ENCODE measurements at regions not wholly inside any gene's neighbourhood (a gene's known extent, or its start where the extent isn't known, plus 50 kb on each side); places are given as distances from the start of the nearest gene placed in this dataset.
"Not testable (repeated sequence)": the region's sequence is repeated elsewhere in the genome, so short reads cannot be mapped to it uniquely, and the experiment has no call there.

GRCh38 chr2:137912371-137912770 lies 51.9 kb upstream of the HNMT start:
- WGBS, result 83% methylated on average over 2 of the region's 2 CpGs
- Histone ChIP-seq H3K27ac (ENCODE audit: low read depth in 1 of 2, low read length in 2 of 2) (no peak overlapping the region), H3K9me3 (ENCODE audit: control insufficient read depth in 4 of 4, low read length in 3 of 4) (no peaks in the 10 kb centered on the region), H3K4me1 (ENCODE audit: control insufficient read depth in 4 of 4, insufficient read depth in 4 of 4, low read length in 3 of 4) (peaks cover 0 to 11% (median 3%) of the 10 kb centered on the region in 4 donors), H3K4me3 (ENCODE audit: low read depth in 1 of 3, low read length in 3 of 3) (no peak overlapping the region), H3K9ac (ENCODE audit: low read depth in 1 of 2, low read length in 2 of 2) (no peak overlapping the region), H3K27me3 (ENCODE audit: control insufficient read depth in 4 of 4, insufficient read depth in 4 of 4, low read length in 3 of 4) (no peaks in the 10 kb centered on the region), H3K36me3 (ENCODE audit: control insufficient read depth in 4 of 4, insufficient read depth in 3 of 4, low read depth in 1 of 4, low read length in 3 of 4) (no peaks in the 10 kb centered on the region)
- TF ChIP-seq HNF4A (conservative IDR thresholded peaks at IDR 0.05), result no peak
- TF ChIP-seq FOXA2 (IDR thresholded peaks at IDR 0.05), result no peak
- TF ChIP-seq YY1 (IDR thresholded peaks at IDR 0.05), result no peak
- TF ChIP-seq TAF1 (conservative IDR thresholded peaks at IDR 0.05), result no peak
- TF ChIP-seq EGR1 (IDR thresholded peaks at IDR 0.05; ENCODE audit: low read depth in 2 of 2), result no peak
- no peak for TF ChIP-seq REST (IDR thresholded peaks at IDR 0.05)
- DNase-seq (ENCODE audit: low spot score), result no peak

GRCh38 chr2:137913169-137913568 lies 51.1 kb upstream of the HNMT start:
- no peak for DNase-seq (ENCODE audit: low spot score)
- Histone ChIP-seq H3K27ac (ENCODE audit: low read depth in 1 of 2, low read length in 2 of 2) (no peak overlapping the region), H3K4me1 (ENCODE audit: control insufficient read depth in 4 of 4, insufficient read depth in 4 of 4, low read length in 3 of 4) (peaks cover 0 to 11% (median 3%) of the 10 kb centered on the region in 4 donors), H3K36me3 (ENCODE audit: control insufficient read depth in 4 of 4, insufficient read depth in 3 of 4, low read depth in 1 of 4, low read length in 3 of 4) (no peaks in the 10 kb centered on the region), H3K9ac (ENCODE audit: low read depth in 1 of 2, low read length in 2 of 2) (no peak overlapping the region), H3K4me3 (ENCODE audit: low read depth in 1 of 3, low read length in 3 of 3) (no peak overlapping the region), H3K27me3 (ENCODE audit: control insufficient read depth in 4 of 4, insufficient read depth in 4 of 4, low read length in 3 of 4) (no peaks in the 10 kb centered on the region), H3K9me3 (ENCODE audit: control insufficient read depth in 4 of 4, low read length in 3 of 4) (no peaks in the 10 kb centered on the region)
- WGBS, result 60% methylated on average over 4 of the region's 4 CpGs
- TF ChIP-seq REST (IDR thresholded peaks at IDR 0.05) (no peak), RXRA (IDR thresholded peaks at IDR 0.05) (peak in 1 of 2 donors; percentile 22), EGR1 (IDR thresholded peaks at IDR 0.05; ENCODE audit: low read depth in 2 of 2) (no peak), NR2F2 (IDR thresholded peaks at IDR 0.05) (no peak)

GRCh38 chr2:137913648-137914047 lies 50.6 kb upstream of the HNMT start:
- H3K27ac ChIP-seq (ENCODE audit: low read depth in 1 of 2, low read length in 2 of 2); H3K27me3 ChIP-seq (ENCODE audit: control insufficient read depth in 4 of 4, insufficient read depth in 4 of 4, low read length in 3 of 4); H3K9me3 ChIP-seq (ENCODE audit: control insufficient read depth in 4 of 4, low read length in 3 of 4); H3K4me3 ChIP-seq (ENCODE audit: low read depth in 1 of 3, low read length in 3 of 3); H3K9ac ChIP-seq (ENCODE audit: low read depth in 1 of 2, low read length in 2 of 2); H3K36me3 ChIP-seq (ENCODE audit: control insufficient read depth in 4 of 4, insufficient read depth in 3 of 4, low read depth in 1 of 4, low read length in 3 of 4); DNase-seq (ENCODE audit: low spot score): not testable (repeated sequence)
- 85% methylated on average over 2 of the region's 2 CpGs for WGBS
- H3K4me1 ChIP-seq (ENCODE audit: control insufficient read depth in 4 of 4, insufficient read depth in 4 of 4, low read length in 3 of 4), result peaks cover 0 to 11% (median 3%) of the 10 kb centered on the region in 4 donors
